ENCODE measurements at regions not wholly inside any gene's neighbourhood (a gene's known extent, or its start where the extent isn't known, plus 50 kb on each side); places are given as distances from the start of the nearest gene placed in this dataset.

- TF ChIP-seq TCF12 (IDR thresholded peaks at IDR 0.05; ENCODE audit: low read depth, low read length): no peak
- no peak for TF ChIP-seq ESRRA (IDR thresholded peaks at IDR 0.05; ENCODE audit: low read length)
- TF ChIP-seq POLR2A (IDR thresholded peaks at IDR 0.05; ENCODE audit: low read depth, low read length): no peak
These were observed 1128.2 kb upstream of the PCDH9 start for GRCh38 chr13:68358294-68358705.
